ENCODE measurements at regions not wholly inside any gene's neighbourhood (a gene's known extent, or its start where the extent isn't known, plus 50 kb on each side); places are given as distances from the start of the nearest gene placed in this dataset.

DNA sequence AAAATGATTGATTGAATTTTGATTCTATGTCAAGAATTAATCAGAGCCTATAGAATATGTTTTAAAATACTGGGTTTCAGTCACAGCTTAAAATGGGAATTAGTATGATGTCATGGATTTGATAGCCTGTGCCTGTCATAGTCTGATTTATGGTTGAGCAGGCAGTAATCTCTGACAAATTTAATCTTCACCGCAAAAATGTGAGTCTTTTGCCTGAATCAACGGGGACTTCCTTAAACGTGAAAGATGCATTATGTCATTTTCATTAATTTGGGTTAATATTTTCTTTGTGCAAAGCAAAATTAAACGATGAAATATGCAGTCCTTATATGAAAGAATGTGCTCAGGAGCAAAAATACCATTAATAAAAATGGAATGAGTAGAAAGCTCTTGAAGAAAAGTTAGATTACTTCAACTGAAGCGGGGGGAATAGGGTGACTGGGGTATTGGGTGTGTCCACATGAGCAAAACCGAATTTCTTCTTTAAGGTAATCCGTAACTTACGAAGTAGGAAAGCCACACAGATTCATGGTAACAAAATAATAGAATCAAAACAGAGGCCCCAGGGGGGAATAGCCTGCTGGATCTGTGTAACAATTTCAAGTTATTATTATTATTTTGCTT, 339.6 kb upstream of the NOX3 start:
- no peak for DNase-seq
- in situ Hi-C loops (cut with HindIII; ENCODE audit: low pct_ligation_motif_present, low sequenced_read_pairs): no loop called here
- Histone ChIP-seq H3K4me3 (ENCODE audit: low read depth, low read length) (no peak overlapping the region), H3K36me3 (replicated peaks) (no peaks in the 10 kb centered on the region), H3K27ac (no peak overlapping the region), H3K27me3 (replicated peaks) (no peaks in the 10 kb centered on the region)
- TF ChIP-seq, protein P1, sequence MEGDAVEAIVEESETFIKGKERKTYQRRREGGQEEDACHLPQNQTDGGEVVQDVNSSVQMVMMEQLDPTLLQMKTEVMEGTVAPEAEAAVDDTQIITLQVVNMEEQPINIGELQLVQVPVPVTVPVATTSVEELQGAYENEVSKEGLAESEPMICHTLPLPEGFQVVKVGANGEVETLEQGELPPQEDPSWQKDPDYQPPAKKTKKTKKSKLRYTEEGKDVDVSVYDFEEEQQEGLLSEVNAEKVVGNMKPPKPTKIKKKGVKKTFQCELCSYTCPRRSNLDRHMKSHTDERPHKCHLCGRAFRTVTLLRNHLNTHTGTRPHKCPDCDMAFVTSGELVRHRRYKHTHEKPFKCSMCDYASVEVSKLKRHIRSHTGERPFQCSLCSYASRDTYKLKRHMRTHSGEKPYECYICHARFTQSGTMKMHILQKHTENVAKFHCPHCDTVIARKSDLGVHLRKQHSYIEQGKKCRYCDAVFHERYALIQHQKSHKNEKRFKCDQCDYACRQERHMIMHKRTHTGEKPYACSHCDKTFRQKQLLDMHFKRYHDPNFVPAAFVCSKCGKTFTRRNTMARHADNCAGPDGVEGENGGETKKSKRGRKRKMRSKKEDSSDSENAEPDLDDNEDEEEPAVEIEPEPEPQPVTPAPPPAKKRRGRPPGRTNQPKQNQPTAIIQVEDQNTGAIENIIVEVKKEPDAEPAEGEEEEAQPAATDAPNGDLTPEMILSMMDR (IDR thresholded peaks at IDR 0.05; ENCODE audit: low read depth, low read length, missing control alignments): no peak

DNA sequence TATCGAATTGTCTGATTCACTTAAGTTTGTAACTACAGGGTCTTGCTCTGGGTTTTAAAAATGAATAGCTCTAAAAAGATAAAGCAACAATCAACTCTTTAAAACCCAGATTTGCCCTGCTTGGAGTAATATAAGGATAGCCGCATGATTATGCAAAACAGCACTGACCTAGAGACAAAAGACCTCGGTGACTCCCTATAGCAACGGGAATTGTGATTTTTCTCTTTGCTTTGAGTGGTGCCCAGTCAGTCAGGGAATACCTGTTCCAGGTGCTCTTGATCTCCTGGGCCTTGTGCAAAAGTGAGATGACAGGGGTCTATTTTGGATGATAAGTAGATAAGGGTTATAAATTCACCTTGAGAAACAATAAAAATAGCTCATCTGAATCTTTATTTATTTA, 336.3 kb upstream of the NOX3 start:
- Histone ChIP-seq H3K36me3 (replicated peaks) (no peaks in the 10 kb centered on the region), H3K4me3 (ENCODE audit: low read depth, low read length) (no peak overlapping the region), H3K27me3 (replicated peaks) (no peaks in the 10 kb centered on the region), H3K27ac (no peak overlapping the region)
- in situ Hi-C loops (cut with HindIII; ENCODE audit: low pct_ligation_motif_present, low sequenced_read_pairs): no loop called here
- no peak for DNase-seq
- TF ChIP-seq, protein P1 (IDR thresholded peaks at IDR 0.05; ENCODE audit: low read depth, low read length, missing control alignments): no peak

DNA sequence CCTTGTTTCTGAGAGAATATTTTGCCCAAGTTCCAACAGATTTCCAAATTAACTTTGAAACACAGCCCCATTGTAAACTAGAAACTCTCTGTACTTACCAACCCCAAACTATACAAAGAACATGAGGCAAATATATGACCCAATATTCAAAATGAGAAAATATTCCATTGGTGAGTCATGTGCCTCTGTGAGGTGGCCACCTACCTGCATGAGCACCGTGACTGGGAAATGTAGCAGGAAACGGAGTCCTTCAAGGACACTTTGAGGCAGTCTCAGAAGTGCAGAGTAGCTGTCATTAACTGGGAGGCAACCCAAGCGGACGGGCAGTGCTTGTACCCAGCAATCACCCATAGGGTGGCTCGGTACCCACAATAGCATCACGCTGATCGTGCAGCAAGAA, 335.5 kb upstream of the NOX3 start:
- Histone ChIP-seq H3K36me3 (replicated peaks) (no peaks in the 10 kb centered on the region), H3K27ac (no peak overlapping the region), H3K27me3 (replicated peaks) (no peaks in the 10 kb centered on the region), H3K4me3 (ENCODE audit: low read depth, low read length) (no peak overlapping the region)
- DNase-seq: no peak
- in situ Hi-C loops (cut with HindIII; ENCODE audit: low pct_ligation_motif_present, low sequenced_read_pairs): no loop called here
- TF ChIP-seq, protein P1 (IDR thresholded peaks at IDR 0.05; ENCODE audit: low read depth, low read length, missing control alignments): no peak

DNA sequence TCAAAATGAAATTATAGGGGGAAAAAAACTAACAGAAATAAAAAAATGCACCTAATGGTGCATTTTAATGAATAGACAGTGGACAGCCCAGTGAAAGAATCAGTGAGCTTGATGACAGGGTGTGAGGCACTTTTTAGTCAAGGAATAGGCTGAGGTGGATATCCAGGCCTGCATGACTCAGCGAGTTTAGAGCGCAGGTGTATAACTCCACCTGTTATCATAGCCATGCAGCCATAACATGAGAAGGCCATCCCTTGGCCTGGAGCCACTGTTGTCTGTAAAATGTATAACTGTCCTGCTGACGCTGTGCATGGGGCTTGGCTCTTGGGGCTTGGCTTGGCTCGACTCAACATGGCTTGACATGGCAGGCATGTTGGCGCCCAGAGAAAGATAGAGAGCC, 331.5 kb upstream of the NOX3 start:
- Histone ChIP-seq H3K4me3 (ENCODE audit: low read depth, low read length) (no peak overlapping the region), H3K36me3 (replicated peaks) (no peaks in the 10 kb centered on the region), H3K27me3 (replicated peaks) (no peaks in the 10 kb centered on the region), H3K27ac (no peak overlapping the region)
- no peak for DNase-seq
- TF ChIP-seq, protein P1 (IDR thresholded peaks at IDR 0.05; ENCODE audit: low read depth, low read length, missing control alignments): no peak
- in situ Hi-C loops (cut with HindIII; ENCODE audit: low pct_ligation_motif_present, low sequenced_read_pairs): no loop called here

DNA sequence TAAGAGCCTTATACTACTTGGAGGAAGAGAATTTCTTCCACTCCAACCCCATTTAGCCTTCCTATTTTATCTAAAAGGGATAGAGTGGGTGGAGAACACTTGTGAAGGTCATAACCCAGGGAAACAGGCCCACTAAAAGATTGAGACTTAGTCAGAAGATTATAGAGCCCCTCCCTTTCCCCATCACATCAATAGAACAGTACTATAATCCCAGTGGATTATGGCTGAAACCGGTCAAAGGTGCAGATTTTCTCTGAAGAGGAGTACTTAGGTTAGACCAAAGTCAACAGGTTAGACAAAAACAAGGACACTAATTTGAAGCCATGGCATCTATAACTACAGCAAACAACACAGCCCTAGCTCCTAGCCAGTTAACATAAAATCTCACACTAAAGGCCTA, 330.9 kb upstream of the NOX3 start:
- TF ChIP-seq, protein P1 (IDR thresholded peaks at IDR 0.05; ENCODE audit: low read depth, low read length, missing control alignments): no peak
- Histone ChIP-seq H3K36me3 (replicated peaks) (no peaks in the 10 kb centered on the region), H3K27ac (no peak overlapping the region), H3K27me3 (replicated peaks) (no peaks in the 10 kb centered on the region), H3K4me3 (ENCODE audit: low read depth, low read length) (no peak overlapping the region)
- in situ Hi-C loops (cut with HindIII; ENCODE audit: low pct_ligation_motif_present, low sequenced_read_pairs): no loop called here
- DNase-seq: no peak
